ENCODE measurements at regions not wholly inside any gene's neighbourhood (a gene's known extent, or its start where the extent isn't known, plus 50 kb on each side); places are given as distances from the start of the nearest gene placed in this dataset.
A peak's percentile ranks its signal among the peaks of the same experiment; 100 is the strongest.

GRCh38 chr6:105587349-105588122 is 184.7 kb upstream of the PREP start:
- H3K27ac ChIP-seq, result peak overlapping the region; percentile 70
- DNase-seq (ENCODE audit: low read depth, low spot score), result peak; percentile 86

DNA sequence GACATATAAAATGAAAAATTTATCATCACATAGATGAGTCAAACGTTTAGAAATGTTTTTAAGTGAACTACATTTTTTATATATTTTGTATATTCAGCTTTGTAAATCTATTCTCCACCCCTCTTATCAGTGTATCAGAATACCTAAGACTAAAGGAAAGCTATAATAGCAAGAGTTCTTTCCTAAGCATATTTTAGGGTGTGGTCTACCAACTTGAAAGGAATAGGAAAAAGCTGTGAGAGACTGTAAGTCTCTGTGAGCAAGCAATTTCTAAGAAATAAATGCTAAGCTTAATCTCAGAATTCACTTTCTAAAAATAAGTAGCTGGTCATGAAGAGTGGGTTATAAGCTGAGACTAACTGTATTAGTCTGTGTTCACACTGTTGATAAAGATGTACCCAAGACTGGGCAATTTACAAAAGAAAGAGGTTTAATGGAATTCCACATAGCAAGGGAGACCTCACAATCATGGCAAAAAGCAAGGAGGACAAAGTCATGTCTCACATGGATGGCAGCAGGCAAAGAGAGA is 175.4 kb upstream of the PREP start:
- H3K27ac ChIP-seq, result no peak overlapping the region
- no peak for DNase-seq (ENCODE audit: low read depth, low spot score)

DNA sequence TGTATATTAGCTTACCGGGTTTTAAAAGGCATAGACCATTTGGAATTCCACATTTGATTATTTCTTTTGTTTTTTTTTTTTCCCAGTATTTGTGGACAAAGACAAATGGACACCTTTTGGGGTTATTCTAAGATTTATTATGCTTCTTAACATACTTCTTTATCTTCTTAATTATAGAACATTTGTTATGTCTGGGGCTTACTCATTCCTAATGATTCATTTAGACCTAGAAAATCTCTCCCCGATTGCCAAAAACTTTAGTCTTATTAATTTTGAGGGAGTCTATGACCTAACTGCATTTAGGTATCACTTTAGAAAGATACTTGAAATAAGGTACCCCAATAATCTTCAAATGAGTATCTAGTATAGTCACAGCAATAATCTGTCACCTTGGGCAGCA is 170.7 kb upstream of the PREP start:
- DNase-seq (ENCODE audit: low read depth, low spot score), result no peak
- H3K27ac ChIP-seq, result no peak overlapping the region

DNA sequence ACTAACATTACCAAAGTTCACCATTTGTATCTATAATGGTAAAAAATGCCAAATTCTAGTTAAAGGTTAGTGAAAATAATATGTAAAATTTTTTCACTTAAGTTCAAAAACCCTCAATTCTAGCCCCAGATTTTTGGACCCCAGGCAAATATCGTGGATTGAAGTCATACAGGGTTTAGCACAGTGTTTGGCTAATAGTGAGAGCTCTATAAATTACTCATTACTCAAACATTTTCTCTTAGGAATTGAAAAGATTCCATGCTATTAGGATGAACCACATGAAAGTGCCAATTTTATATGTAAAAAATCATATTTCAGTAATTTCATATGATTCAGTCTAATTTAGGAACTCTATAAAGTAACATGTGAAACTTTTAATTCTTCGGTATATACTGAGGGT is 170.3 kb upstream of the PREP start:
- no peak for DNase-seq (ENCODE audit: low read depth, low spot score)
- H3K27ac ChIP-seq, result no peak overlapping the region

- no peak overlapping the region for H3K27ac ChIP-seq
- DNase-seq (ENCODE audit: low read depth, low spot score), result no peak
Measured at GRCh38 chr6:105570416-105570815, 167.5 kb upstream of the PREP start.

- no peak overlapping the region for H3K27ac ChIP-seq
- no peak for DNase-seq (ENCODE audit: low read depth, low spot score)
Measured at GRCh38 chr6:105569706-105570105, 166.8 kb upstream of the PREP start.

DNA sequence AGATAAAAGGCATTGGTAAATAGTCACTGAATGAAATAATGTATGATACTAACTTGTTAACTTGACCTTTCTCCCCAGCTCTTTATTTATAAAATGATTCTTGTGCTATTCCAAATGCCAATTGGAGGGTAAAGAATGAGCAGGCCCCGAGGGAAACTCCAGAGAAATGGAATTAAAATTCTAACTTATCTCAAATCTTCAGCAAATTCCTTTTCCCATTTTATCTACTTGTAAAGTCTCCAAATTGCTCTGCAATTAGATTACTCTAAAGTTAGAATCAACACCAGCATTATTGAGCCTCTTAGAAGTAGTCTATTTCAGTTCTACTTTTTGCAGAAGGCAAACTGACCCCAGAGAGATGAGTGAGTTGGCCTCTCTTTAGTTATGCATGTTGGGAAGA is 165.9 kb upstream of the PREP start:
- no peak overlapping the region for H3K27ac ChIP-seq
- no peak for DNase-seq (ENCODE audit: low read depth, low spot score)

DNA sequence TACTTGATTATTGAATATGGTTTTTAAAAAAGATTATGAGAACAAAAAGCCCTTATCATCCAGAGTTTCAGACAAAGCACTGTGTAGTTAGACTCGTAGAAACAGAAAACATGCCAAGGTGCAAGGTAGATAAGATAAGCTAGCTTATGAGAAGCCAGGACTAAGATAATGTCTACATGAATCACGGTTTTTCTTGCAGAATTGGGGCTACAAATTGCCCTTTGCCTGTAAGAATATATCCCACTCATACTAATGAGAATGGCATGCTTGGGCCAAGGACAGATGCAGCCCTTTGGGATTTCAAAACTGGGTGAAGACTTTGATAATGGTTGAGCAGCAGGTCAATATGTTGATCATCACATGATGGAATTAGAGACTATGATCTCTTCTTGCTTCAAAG is 165.3 kb upstream of the PREP start:
- DNase-seq (ENCODE audit: low read depth, low spot score), result no peak
- no peak overlapping the region for H3K27ac ChIP-seq

DNA sequence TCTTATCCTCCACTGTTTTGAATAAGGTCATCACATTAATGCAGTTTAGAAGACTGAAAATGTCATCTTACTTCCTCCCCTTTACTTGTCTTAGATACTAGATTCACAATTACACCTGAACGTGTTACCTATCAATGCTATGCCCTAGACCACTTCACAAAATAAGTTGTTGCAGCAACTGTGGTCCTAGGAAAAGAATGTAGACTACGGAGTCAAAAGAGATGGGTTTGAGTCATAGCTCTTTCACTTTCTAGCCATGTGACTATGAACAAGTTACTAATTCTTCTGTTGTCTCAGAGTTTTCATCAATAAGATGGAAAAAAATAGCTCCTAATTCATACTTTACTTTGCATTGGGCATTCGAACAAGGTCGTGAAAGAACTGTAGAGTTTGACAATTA is 164.3 kb upstream of the PREP start:
- no peak overlapping the region for H3K27ac ChIP-seq
- no peak for DNase-seq (ENCODE audit: low read depth, low spot score)

GRCh38 chr6:105566503-105566902 is 163.6 kb upstream of the PREP start:
- no peak overlapping the region for H3K27ac ChIP-seq

GRCh38 chr6:105564121-105564902 is 161.4 kb upstream of the PREP start:
- H3K27ac ChIP-seq, result no peak overlapping the region
- DNase-seq (ENCODE audit: low read depth, low spot score), result no peak

More at GRCh38 chr6:105566503-105566902, 163.6 kb upstream of the PREP start:
- DNase-seq (ENCODE audit: low read depth, low spot score), result no peak

- H3K27ac ChIP-seq, result peak overlapping the region; percentile 84
- DNase-seq (ENCODE audit: low read depth, low spot score), result no peak
Measured at GRCh38 chr6:105562027-105562426, 159.1 kb upstream of the PREP start.

- peak overlapping the region; percentile 84 for H3K27ac ChIP-seq
- no peak for DNase-seq (ENCODE audit: low read depth, low spot score)
Measured at GRCh38 chr6:105561486-105561885, 158.6 kb upstream of the PREP start.

DNA sequence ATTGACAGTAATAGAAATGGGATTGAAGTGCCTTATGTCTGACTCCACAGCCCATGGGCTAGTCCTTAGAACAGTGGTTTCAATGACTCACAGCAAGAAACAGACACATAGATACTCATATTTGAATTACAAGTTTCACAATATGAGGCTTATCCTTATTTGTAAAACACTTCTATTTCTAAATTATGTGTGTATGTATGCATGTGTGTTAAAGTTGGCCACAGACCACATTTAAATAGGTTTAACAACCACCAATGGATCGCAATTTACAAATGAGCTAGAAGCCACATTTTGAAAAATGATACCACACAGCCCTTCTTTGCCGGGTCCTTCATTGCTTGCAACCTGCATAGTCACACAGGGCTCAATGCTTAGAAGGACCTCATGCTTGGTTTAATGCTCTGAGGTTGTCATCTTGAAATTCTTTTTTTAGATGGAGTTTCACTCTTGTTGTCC is 157.8 kb upstream of the PREP start:
- H3K27ac ChIP-seq, result peak overlapping the region; percentile 84
- DNase-seq (ENCODE audit: low read depth, low spot score), result peak; percentile 83

DNA sequence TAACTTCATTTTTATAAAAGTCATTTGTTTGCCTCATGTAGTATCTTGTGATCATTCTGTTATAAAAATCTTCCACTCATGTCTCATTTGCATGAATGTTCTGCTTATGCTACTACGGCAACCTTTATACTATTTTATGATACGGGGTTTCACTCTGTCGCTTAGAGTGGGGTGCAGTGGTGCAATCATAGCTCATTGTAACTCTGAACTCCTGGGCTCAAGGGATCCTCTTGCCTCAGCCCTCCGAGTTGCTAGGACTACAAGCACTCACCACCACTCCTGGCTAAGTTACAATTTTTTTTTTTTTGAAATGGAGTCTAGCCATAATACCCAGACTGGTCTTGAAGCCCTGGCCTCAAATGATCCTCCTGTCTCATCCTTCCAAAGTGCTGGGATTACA is 154.4 kb upstream of the PREP start:
- H3K27ac ChIP-seq, result no peak overlapping the region
- no peak for DNase-seq (ENCODE audit: low read depth, low spot score)

- H3K27ac ChIP-seq, result peak overlapping the region; percentile 96
- DNase-seq (ENCODE audit: low read depth, low spot score), result peak; percentile 82
Measured at GRCh38 chr6:105553171-105553570, 150.3 kb upstream of the PREP start.

- no peak for DNase-seq (ENCODE audit: low read depth, low spot score)
Measured at GRCh38 chr6:105550955-105551620, 148.2 kb upstream of the PREP start.

DNA sequence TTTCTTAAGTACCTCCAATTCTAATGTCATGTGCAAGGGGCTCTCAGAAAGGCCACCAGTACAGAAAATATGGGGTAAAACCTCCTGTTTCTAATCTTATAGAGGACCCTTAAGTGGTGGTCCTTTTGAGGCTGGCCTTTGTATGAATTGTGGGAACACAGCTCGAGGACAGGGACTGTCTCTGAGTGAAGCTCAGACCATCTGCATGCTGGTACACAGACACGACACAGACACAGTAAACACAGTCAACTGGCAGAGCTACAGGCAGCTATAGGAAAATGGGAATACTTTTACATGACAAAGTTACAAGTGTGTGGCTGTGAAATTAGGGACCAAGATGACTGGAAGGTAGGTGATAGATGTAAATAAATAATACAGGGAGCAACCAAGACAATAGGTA is 143.9 kb upstream of the PREP start:
- DNase-seq (ENCODE audit: low read depth, low spot score), result no peak
- peak overlapping the region; percentile 79 for H3K27ac ChIP-seq

More at GRCh38 chr6:105550955-105551620, 148.2 kb upstream of the PREP start:
- no peak overlapping the region for H3K27ac ChIP-seq

DNA sequence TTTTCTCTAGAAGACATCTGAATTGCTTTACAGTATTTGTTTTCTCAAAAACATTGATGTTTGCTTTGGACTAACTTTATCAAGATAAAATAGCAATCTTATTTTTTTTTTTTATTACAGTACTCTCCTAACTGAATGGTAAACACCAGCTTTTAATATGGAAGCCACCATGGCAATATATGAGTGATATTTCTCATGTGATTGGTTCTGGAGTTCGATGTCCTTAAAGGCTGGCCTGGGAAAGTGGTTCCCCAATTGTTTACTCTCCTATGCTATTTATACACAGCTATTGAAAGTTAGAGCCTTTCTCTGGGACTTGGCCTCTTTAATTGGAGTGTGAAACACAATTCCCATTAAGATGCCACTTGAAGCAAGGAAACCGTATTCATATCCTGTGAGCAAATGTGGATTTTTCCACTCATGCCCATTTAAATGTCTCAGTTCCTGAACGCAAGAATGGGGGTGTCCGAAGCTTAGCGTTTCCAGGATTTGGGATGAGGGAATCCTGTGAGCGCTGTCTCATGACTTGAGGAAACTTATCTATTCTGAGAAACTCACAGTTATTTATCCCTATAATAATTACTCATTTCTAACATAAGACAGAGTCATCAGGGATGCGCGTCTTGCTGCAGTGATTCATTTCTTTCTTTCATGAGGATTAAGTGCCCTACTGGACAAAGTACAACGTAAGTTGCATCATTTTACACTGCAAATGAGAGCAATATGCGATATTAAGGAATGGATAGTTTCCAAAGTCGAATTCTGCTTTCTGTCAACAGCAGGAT is 143.3 kb upstream of the PREP start:
- H3K27ac ChIP-seq, result peak overlapping the region; percentile 79
- DNase-seq (ENCODE audit: low read depth, low spot score), result no peak

All from epithelial cell of prostate (primary cell).